ENCODE measurements at regions not wholly inside any gene's neighbourhood (a gene's known extent, or its start where the extent isn't known, plus 50 kb on each side); places are given as distances from the start of the nearest gene placed in this dataset.

- TF ChIP-seq, protein P1, sequence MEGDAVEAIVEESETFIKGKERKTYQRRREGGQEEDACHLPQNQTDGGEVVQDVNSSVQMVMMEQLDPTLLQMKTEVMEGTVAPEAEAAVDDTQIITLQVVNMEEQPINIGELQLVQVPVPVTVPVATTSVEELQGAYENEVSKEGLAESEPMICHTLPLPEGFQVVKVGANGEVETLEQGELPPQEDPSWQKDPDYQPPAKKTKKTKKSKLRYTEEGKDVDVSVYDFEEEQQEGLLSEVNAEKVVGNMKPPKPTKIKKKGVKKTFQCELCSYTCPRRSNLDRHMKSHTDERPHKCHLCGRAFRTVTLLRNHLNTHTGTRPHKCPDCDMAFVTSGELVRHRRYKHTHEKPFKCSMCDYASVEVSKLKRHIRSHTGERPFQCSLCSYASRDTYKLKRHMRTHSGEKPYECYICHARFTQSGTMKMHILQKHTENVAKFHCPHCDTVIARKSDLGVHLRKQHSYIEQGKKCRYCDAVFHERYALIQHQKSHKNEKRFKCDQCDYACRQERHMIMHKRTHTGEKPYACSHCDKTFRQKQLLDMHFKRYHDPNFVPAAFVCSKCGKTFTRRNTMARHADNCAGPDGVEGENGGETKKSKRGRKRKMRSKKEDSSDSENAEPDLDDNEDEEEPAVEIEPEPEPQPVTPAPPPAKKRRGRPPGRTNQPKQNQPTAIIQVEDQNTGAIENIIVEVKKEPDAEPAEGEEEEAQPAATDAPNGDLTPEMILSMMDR (IDR thresholded peaks at IDR 0.05), result no peak
- no peak for TF ChIP-seq POLR2A (IDR thresholded peaks at IDR 0.05)
These were observed 144.2 kb downstream of the AASDH start for GRCh38 chr4:56243107-56243506.
